Mammary epithelial cell (primary cell): ENCODE measurements at regions not wholly inside any gene's neighbourhood (a gene's known extent, or its start where the extent isn't known, plus 50 kb on each side); places are given as distances from the start of the nearest gene placed in this dataset.

Source experiments
- EZH2 ChIP-seq: IDR thresholded peaks from 2 replicates; pipeline ENCODE4 v1.6.1; 2012; ENCODE audit warnings: low read length, inconsistent platforms, borderline replicate concordance
- TF ChIP-seq, protein P1 (sequence below), 2 donors: IDR thresholded peaks in 1 of 2; conservative IDR thresholded peaks in 1 of 2; 2 replicates each; pipeline ENCODE4 v1.5.1; 2011 to 2012; ENCODE audit warnings: inconsistent platforms in 2 of 2, low read length in 2 of 2, mild to moderate bottlenecking in 2 of 2, control low read depth in 1 of 2, low read depth in 1 of 2; ENCODE audit not compliant: insufficient read depth in 1 of 2; ENCODE audit errors: extremely low read depth in 1 of 2

DNA sequence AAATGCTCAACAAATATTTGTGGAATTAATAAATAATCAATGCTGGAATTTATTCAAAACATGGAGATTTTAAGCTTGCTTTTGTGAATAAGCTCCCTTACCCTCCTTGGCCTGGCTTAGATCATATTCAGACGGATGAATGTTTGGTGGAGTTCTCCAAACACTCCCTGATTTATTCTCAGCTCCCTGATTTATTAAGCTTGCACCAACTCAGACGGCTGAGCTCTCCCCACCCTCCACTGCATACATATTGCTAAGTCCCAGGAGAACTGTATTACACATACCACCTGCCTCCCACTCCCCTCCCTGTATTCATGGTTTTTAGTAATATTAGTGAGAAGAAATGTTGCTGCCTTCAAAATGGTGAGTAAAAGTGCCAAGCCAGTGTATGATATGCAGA lies 1057.5 kb downstream of the SORCS3 start:
- TF ChIP-seq EZH2: no peak
- TF ChIP-seq, protein P1, sequence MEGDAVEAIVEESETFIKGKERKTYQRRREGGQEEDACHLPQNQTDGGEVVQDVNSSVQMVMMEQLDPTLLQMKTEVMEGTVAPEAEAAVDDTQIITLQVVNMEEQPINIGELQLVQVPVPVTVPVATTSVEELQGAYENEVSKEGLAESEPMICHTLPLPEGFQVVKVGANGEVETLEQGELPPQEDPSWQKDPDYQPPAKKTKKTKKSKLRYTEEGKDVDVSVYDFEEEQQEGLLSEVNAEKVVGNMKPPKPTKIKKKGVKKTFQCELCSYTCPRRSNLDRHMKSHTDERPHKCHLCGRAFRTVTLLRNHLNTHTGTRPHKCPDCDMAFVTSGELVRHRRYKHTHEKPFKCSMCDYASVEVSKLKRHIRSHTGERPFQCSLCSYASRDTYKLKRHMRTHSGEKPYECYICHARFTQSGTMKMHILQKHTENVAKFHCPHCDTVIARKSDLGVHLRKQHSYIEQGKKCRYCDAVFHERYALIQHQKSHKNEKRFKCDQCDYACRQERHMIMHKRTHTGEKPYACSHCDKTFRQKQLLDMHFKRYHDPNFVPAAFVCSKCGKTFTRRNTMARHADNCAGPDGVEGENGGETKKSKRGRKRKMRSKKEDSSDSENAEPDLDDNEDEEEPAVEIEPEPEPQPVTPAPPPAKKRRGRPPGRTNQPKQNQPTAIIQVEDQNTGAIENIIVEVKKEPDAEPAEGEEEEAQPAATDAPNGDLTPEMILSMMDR (conservative IDR thresholded peaks at IDR 0.05 in 1 of 2, IDR thresholded peaks at IDR 0.05 in 1 of 2; ENCODE audit: extremely low read depth in 1 of 2, insufficient read depth in 1 of 2, low read depth in 1 of 2, low read length in 2 of 2): no peak
